Psoas muscle (tissue), 7 donors: ENCODE measurements at regions not wholly inside any gene's neighbourhood (a gene's known extent, or its start where the extent isn't known, plus 50 kb on each side); places are given as distances from the start of the nearest gene placed in this dataset.

Source experiments
- ATAC-seq, 4 donors: fragments of 200-7000 bp; cut with Tn5 transposase; one replicate each; pipeline ENCODE4 v1.9.1; 2020; ENCODE audit warnings: moderate library complexity in 3 of 4, mild to moderate bottlenecking in 2 of 4
- DNase-seq, 2 donors: peaks; one replicate each; pipeline ENCODE4 v3.0.0-alpha.2; 2020
- H3K27ac ChIP-seq: fragments of 200-600 bp; one replicate; pipeline ENCODE4 v1.8.0; 2022
- H3K27me3 ChIP-seq, 3 donors: fragments of 200-600 bp in 1 of 3; one replicate each; pipeline versions ENCODE4 v1.6.1 to v1.8.0; 2013 to 2022; ENCODE audit warnings: low read length in 2 of 3, mild to moderate bottlenecking in 2 of 3, moderate library complexity in 1 of 3; ENCODE audit not compliant: insufficient read depth in 3 of 3
- H3K36me3 ChIP-seq, 2 donors: fragments of 200-600 bp in 1 of 2; one replicate each; pipeline versions ENCODE4 v1.6.1 to v1.8.0; 2013 to 2022; ENCODE audit warnings: low read depth in 1 of 2, mild to moderate bottlenecking in 1 of 2, moderate library complexity in 1 of 2; ENCODE audit not compliant: insufficient read depth in 1 of 2
- H3K4me1 ChIP-seq: fragments of 200-600 bp; one replicate; pipeline ENCODE4 v1.8.0; 2022
- H3K4me3 ChIP-seq: fragments of 200-600 bp; one replicate; pipeline ENCODE4 v1.8.0; 2022; ENCODE audit warnings: mild to moderate bottlenecking
- H3K9me3 ChIP-seq: fragments of 200-600 bp; one replicate; pipeline ENCODE4 v1.8.0; 2022
- WGBS, 3 donors: extraction: QIAGEN DNeasy Blood & Tissue Kit; methylation state at CpG; one replicate each; pipeline versions ENCODE4 v1.1.6 to v1.1.7; 2013; 5-methylcytosine and 5-hydroxymethylcytosine counted together
- intact Hi-C, 2 donors: fragments of 100-400 bp; cut with DNase I; formaldehyde crosslinking; loops; one replicate each; pipeline versions ENCODE4 v1.11.0 to v1.14.2; 2022
- TF ChIP-seq, protein P1 (sequence below): fragments of 200-600 bp; IDR thresholded peaks from one replicate; pipeline ENCODE4 v1.8.0; 2022; ENCODE audit warnings: antibody characterized with exemption
- donor health status: healthy with polysubstance abuse.
- donor health status: DM: no; HTN: no; CAD: no; lungs with moderate emphysema.
- donor health status: Bipolar disorder and iron deficiency.
- donor health status: healthy.
- donor health status: DM: yes; HTN: yes; CAD: no.
- donor health status: DM: no; HTN: no; CAD: no.
- donor health status: DM: yes; HTN: yes; CAD: no.

- DNase-seq (no peak), ATAC-seq (no peak)
- no peaks in the 10 kb centered on the region for H3K9me3 ChIP-seq
- 74 to 82% (median 78%) methylated on average over 9 of the region's 9 CpGs for WGBS, 3 donors
- H3K27ac ChIP-seq: no peak overlapping the region
- H3K4me3 ChIP-seq: no peak overlapping the region
- H3K27me3 ChIP-seq: no peaks in the 10 kb centered on the region
- H3K36me3 ChIP-seq: no peaks in the 10 kb centered on the region
- H3K4me1 ChIP-seq: no peaks in the 10 kb centered on the region
- TF ChIP-seq, protein P1, sequence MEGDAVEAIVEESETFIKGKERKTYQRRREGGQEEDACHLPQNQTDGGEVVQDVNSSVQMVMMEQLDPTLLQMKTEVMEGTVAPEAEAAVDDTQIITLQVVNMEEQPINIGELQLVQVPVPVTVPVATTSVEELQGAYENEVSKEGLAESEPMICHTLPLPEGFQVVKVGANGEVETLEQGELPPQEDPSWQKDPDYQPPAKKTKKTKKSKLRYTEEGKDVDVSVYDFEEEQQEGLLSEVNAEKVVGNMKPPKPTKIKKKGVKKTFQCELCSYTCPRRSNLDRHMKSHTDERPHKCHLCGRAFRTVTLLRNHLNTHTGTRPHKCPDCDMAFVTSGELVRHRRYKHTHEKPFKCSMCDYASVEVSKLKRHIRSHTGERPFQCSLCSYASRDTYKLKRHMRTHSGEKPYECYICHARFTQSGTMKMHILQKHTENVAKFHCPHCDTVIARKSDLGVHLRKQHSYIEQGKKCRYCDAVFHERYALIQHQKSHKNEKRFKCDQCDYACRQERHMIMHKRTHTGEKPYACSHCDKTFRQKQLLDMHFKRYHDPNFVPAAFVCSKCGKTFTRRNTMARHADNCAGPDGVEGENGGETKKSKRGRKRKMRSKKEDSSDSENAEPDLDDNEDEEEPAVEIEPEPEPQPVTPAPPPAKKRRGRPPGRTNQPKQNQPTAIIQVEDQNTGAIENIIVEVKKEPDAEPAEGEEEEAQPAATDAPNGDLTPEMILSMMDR: no peak
- intact Hi-C loops: no loop called here
These were observed 51.4 kb upstream of the TMTC2 start for GRCh38 chr12:82635263-82635662.
